K562 (cell line): ENCODE measurements at regions not wholly inside any gene's neighbourhood (a gene's known extent, or its start where the extent isn't known, plus 50 kb on each side); places are given as distances from the start of the nearest gene placed in this dataset.

Source experiments
- ATAC-seq: fragments of 200-7000 bp; cut with Tn5 transposase; 3 replicates; pipeline ENCODE4 v1.9.1; 2020; ENCODE audit warnings: moderate library complexity
- BruUV-seq: library from RNA; stranded (reverse); fragments of 400-500 nt; replicated peaks from 2 replicates; lab custom pipeline; 2021; lab: Mats Ljungman, UMichigan
- CTCF ChIA-PET: fragments of 300-600 bp; formaldehyde crosslinking; extraction: SDS; loops from one replicate; lab custom pipeline; 2021; ENCODE audit warnings: low intra/inter-chr PET ratio; lab: Yijun Ruan, JAX
- POLR2A ChIA-PET: fragments of 300-600, 350-650 bp; sonication (Branson Sonifier 250); formaldehyde crosslinking; extraction: SDS; loops from one replicate; lab custom pipeline; 2021; ENCODE audit warnings: antibody characterized with exemption, inconsistent platforms; lab: Yijun Ruan, JAX
- DNase-seq, 4 experiments: peaks; one replicate each; pipeline versions ENCODE4 v3.0.0 to v3.0.0-alpha.2; 2011 to 2018; ENCODE audit warnings: low spot score in 3 of 4, mixed read lengths in 3 of 4; ENCODE audit errors: extremely low read depth in 1 of 4
- FAIRE-seq: peaks from 2 replicates; lab custom pipeline; 2011; peaks lifted over from hg19 to GRCh38; lab: Jason Lieb, UNC
- H2AFZ ChIP-seq: 2 replicates; pipeline ENCODE4 v1.6.0; 2011; ENCODE audit warnings: low read depth, low read length, control low read depth, inconsistent platforms
- H3K27ac ChIP-seq: fragments of 200-600 bp; 3 replicates; pipeline ENCODE4 v1.8.0; 2011; ENCODE audit warnings: low read depth, mild to moderate bottlenecking, control low read depth, inconsistent platforms, low read length, moderate library complexity, mixed read lengths; ENCODE audit errors: extremely low read depth
- H3K27me3 ChIP-seq, 2 experiments: fragments of 300-600 bp in 1 of 2; 2 replicates in 1 of 2; 3 replicates in 1 of 2; pipeline versions ENCODE4 v1.6.0 to v1.8.0; 2011; ENCODE audit warnings: inconsistent platforms in 2 of 2, low read length in 2 of 2, mild to moderate bottlenecking in 1 of 2, mixed read lengths in 1 of 2, moderate library complexity in 1 of 2; ENCODE audit not compliant: control insufficient read depth in 2 of 2, insufficient read depth in 2 of 2
- H3K36me3 ChIP-seq: fragments of 300-600 bp; 3 replicates; pipeline ENCODE4 v1.8.0; 2011; ENCODE audit warnings: mild to moderate bottlenecking, low read length, inconsistent platforms; ENCODE audit not compliant: control insufficient read depth, insufficient read depth
- H3K4me1 ChIP-seq, 2 experiments: fragments of 200-600 bp in 1 of 2; replicated peaks in 1 of 2; 2 replicates in 1 of 2; 3 replicates in 1 of 2; pipeline versions ENCODE4 v1.5.1 to v1.8.0; 2011; ENCODE audit warnings: inconsistent platforms in 2 of 2, low read length in 2 of 2, mild to moderate bottlenecking in 1 of 2, mixed read lengths in 1 of 2, moderate library complexity in 1 of 2; ENCODE audit not compliant: control insufficient read depth in 2 of 2, insufficient read depth in 2 of 2
- H3K4me2 ChIP-seq: 2 replicates; pipeline ENCODE4 v1.6.1; 2011; ENCODE audit warnings: low read length, control low read depth, inconsistent platforms, mixed read lengths; ENCODE audit not compliant: insufficient read depth
- H3K4me3 ChIP-seq: fragments of 200-600 bp; sonication (generic), shearing (Covaris generic); 2 replicates; pipeline ENCODE4 v1.5.1; 2016; ENCODE audit warnings: control low read depth, inconsistent platforms
- H3K79me2 ChIP-seq: fragments of 200-600 bp; 3 replicates; pipeline ENCODE4 v1.8.0; 2011; ENCODE audit warnings: low read length, inconsistent platforms; ENCODE audit not compliant: control insufficient read depth, insufficient read depth
- H3K9ac ChIP-seq, 2 experiments: 2 replicates each; pipeline versions ENCODE4 v1.6.0 to v1.6.1; 2011; ENCODE audit warnings: low read depth in 2 of 2, low read length in 2 of 2, control low read depth in 1 of 2, inconsistent platforms in 1 of 2, mild to moderate bottlenecking in 1 of 2, mixed read lengths in 1 of 2; ENCODE audit not compliant: insufficient read depth in 1 of 2
- H3K9me1 ChIP-seq: one replicate; pipeline ENCODE4 v1.6.0; 2011; ENCODE audit warnings: inconsistent platforms, mild to moderate bottlenecking, low read length, moderate library complexity; ENCODE audit not compliant: control insufficient read depth, insufficient read depth
- H3K9me3 ChIP-seq: replicated peaks from 2 replicates; pipeline ENCODE4 v1.5.1; 2011; ENCODE audit warnings: low read depth, low read length, inconsistent platforms; ENCODE audit not compliant: control insufficient read depth, insufficient read depth
- H4K20me1 ChIP-seq: replicated peaks from 2 replicates; pipeline ENCODE4 v1.6.1; 2011; ENCODE audit warnings: low read length, inconsistent platforms, mixed read lengths; ENCODE audit not compliant: control insufficient read depth, insufficient read depth
- BACH1 ChIP-seq: fragments of 200-800 bp; sonication (Bioruptor generic); IDR thresholded peaks from 2 replicates; pipeline ENCODE4 v1.6.1; 2016; ENCODE audit warnings: missing genetic modification characterization, missing compliant biosample characterization
- CHD4 ChIP-seq: fragments of 200-600 bp; sonication (generic); IDR thresholded peaks from 3 replicates; pipeline ENCODE4 v1.6.1; 2012; ENCODE audit warnings: low read depth, mild to moderate bottlenecking, mixed read lengths, low read length, inconsistent platforms; ENCODE audit not compliant: insufficient read depth, insufficient replicate concordance, poor library complexity, severe bottlenecking
- ETV5 ChIP-seq: sonication (generic); formaldehyde crosslinking; IDR thresholded peaks from 2 replicates; pipeline ENCODE4 v1.4.0; 2020; ENCODE audit warnings: low read depth, mild to moderate bottlenecking, missing genetic modification reagents
- FOSL1 ChIP-seq: fragments of 200-800 bp; sonication (Bioruptor generic); conservative IDR thresholded peaks from 2 replicates; pipeline ENCODE4 v1.6.1; 2016; ENCODE audit warnings: missing genetic modification characterization, missing compliant biosample characterization
- GTF3C2 ChIP-seq: IDR thresholded peaks from 3 replicates; pipeline ENCODE4 v1.6.1; 2011; ENCODE audit warnings: borderline replicate concordance, mild to moderate bottlenecking, moderate library complexity; ENCODE audit not compliant: insufficient read length; ENCODE audit errors: extremely low read depth
- MAX ChIP-seq: sonication (generic); formaldehyde crosslinking; IDR thresholded peaks from 2 replicates; pipeline ENCODE4 v1.9.0; 2022; ENCODE audit warnings: mild to moderate bottlenecking, missing genetic modification reagents
- NCOA4 ChIP-seq: fragments of 450-650 bp; IDR thresholded peaks from 2 replicates; pipeline ENCODE4 v1.6.1; 2018; ENCODE audit warnings: mild to moderate bottlenecking; ENCODE audit not compliant: partially characterized antibody
- SP1 ChIP-seq: sonication (generic); formaldehyde crosslinking; IDR thresholded peaks from 2 replicates; pipeline ENCODE4 v1.8.1; 2022; ENCODE audit warnings: mild to moderate bottlenecking, missing genetic modification reagents
- ZFX ChIP-seq: sonication (generic); formaldehyde crosslinking; IDR thresholded peaks from 2 replicates; pipeline ENCODE4 v1.8.0; 2022; ENCODE audit warnings: mild to moderate bottlenecking, missing genetic modification reagents, moderate library complexity
- ZNF23 ChIP-seq: fragments of 250-450 bp; sonication (Bioruptor Pico); IDR thresholded peaks from 2 replicates; pipeline ENCODE4 v1.4.0; 2020; ENCODE audit warnings: mild to moderate bottlenecking
- WGBS: fragments of 100-300 bp; shearing (Covaris generic); methylation state at CpG from one replicate; pipeline ENCODE4 v1.1.6; 2016; ENCODE audit warnings: low coverage, mixed read lengths; ENCODE audit not compliant: insufficient coverage; ENCODE audit errors: missing lambda C conversion rate; 5-methylcytosine and 5-hydroxymethylcytosine counted together
- in situ Hi-C: fragments of 300-500 bp; cut with MboI; formaldehyde crosslinking; loops from 4 replicates; pipeline ENCODE4 v1.15.0; 2018; ENCODE audit warnings: inconsistent platforms, mixed read lengths
- intact Hi-C: fragments of 100-400 bp; cut with micrococcal nuclease; formaldehyde crosslinking; loops from 2 replicates; pipeline ENCODE4 v1.14.2; 2022

GRCh38 chr3:35502699-35503098, 136.6 kb upstream of the ARPP21 start (continued):
- TF ChIP-seq MAX (CRISPR knock-in tag): no peak
- no peak for TF ChIP-seq SP1 (CRISPR knock-in tag)
- no peak for TF ChIP-seq GTF3C2
- TF ChIP-seq NCOA4: no peak
- no peak for TF ChIP-seq BACH1 (tag)
- TF ChIP-seq ETV5 (CRISPR knock-in tag): no peak
- TF ChIP-seq ZNF23: no peak

GRCh38 chr3:35505181-35505580, 134.1 kb upstream of the ARPP21 start:
- under 1% methylated on average over 7 of the region's 7 CpGs for WGBS
- Histone ChIP-seq H3K4me1 (no peaks in the 10 kb centered on the region), H3K4me3 (no peak overlapping the region), H3K9me1 (no peaks in the 10 kb centered on the region), H3K4me2 (no peak overlapping the region), H3K79me2 (no peaks in the 10 kb centered on the region), H3K27me3 (no peaks in the 10 kb centered on the region), H4K20me1 (no peaks in the 10 kb centered on the region), H3K27ac (no peak overlapping the region), H3K36me3 (no peaks in the 10 kb centered on the region), H2AFZ (no peak overlapping the region), H3K9me3 (0 out of 2 replicates have a peak, but pooled peaks cover 2% of the 10 kb centered on the region), H3K9ac (no peak overlapping the region)
- in situ Hi-C loops: no loop called here
- BruUV-seq: no TSS peak
- FAIRE-seq (no peak), DNase-seq (no peak), ATAC-seq (no peak)
- intact Hi-C loops: no loop called here
- TF ChIP-seq FOSL1 (tag) (no peak), ZFX (CRISPR knock-in tag) (no peak), CHD4 (no peak)
- POLR2A ChIA-PET: no interaction called here
- CTCF ChIA-PET: no interaction called here
